H1 (cell line): ENCODE measurements at regions not wholly inside any gene's neighbourhood (a gene's known extent, or its start where the extent isn't known, plus 50 kb on each side); places are given as distances from the start of the nearest gene placed in this dataset.

Experiments used
- CTCF ChIA-PET: fragments of 300-600 bp; sonication (Branson Sonifier 250); formaldehyde crosslinking; loops from one replicate; lab custom pipeline; 2021; ENCODE audit not compliant: partially characterized antibody; lab: Charles Lee
- POLR2A ChIA-PET: fragments of 300-600 bp; sonication (Branson Sonifier 250); formaldehyde crosslinking; loops from one replicate; lab custom pipeline; 2021; ENCODE audit warnings: inconsistent platforms; ENCODE audit not compliant: partially characterized antibody; lab: Charles Lee
- DNase-seq, 2 experiments: peaks; one replicate each; pipeline versions ENCODE4 v3.0.0 to v3.0.0-alpha.2; 2010 to 2022; ENCODE audit warnings: low spot score in 2 of 2, low read depth in 1 of 2, mixed read lengths in 1 of 2
- FAIRE-seq: peaks from 2 replicates; lab custom pipeline; 2011; peaks lifted over from hg19 to GRCh38; lab: Jason Lieb, UNC
- H2AFZ ChIP-seq: 2 replicates; pipeline ENCODE4 v1.8.1; 2012; ENCODE audit warnings: low read length, inconsistent platforms
- H2AK5ac ChIP-seq: 2 replicates; pipeline ENCODE4 v1.6.1; 2013; ENCODE audit warnings: low read depth, low read length
- H2BK120ac ChIP-seq: replicated peaks from 2 replicates; pipeline ENCODE3; 2013; ENCODE audit warnings: low read depth, low read length, inconsistent platforms
- H2BK12ac ChIP-seq: 2 replicates; pipeline ENCODE4 v1.6.1; 2013; ENCODE audit warnings: low read depth, low read length
- H2BK15ac ChIP-seq: 2 replicates; pipeline ENCODE4 v1.6.1; 2013; ENCODE audit warnings: low read length
- H2BK20ac ChIP-seq: 2 replicates; pipeline ENCODE4 v1.6.1; 2013; ENCODE audit warnings: low read length
- H2BK5ac ChIP-seq: 2 replicates; pipeline ENCODE4 v1.6.1; 2013; ENCODE audit warnings: low read depth, low read length
- H3K14ac ChIP-seq: 2 replicates; pipeline ENCODE4 v1.6.1; 2013; ENCODE audit warnings: inconsistent platforms; ENCODE audit not compliant: insufficient read length
- H3K18ac ChIP-seq: 2 replicates; pipeline ENCODE4 v1.6.1; 2013; ENCODE audit warnings: low read length; ENCODE audit errors: extremely low read depth
- H3K23ac ChIP-seq: 2 replicates; pipeline ENCODE4 v1.6.1; 2013; ENCODE audit warnings: inconsistent platforms; ENCODE audit not compliant: insufficient read length
- H3K23me2 ChIP-seq: 2 replicates; pipeline ENCODE4 v1.6.1; 2013; ENCODE audit warnings: low read depth, low read length
- H3K27ac ChIP-seq: 2 replicates; pipeline ENCODE4 v1.6.1; 2011; ENCODE audit warnings: low read depth, low read length, inconsistent platforms
- H3K27me3 ChIP-seq, 4 experiments: replicated peaks in 1 of 4; 1 replicate in 1 of 4; 2 replicates in 3 of 4; pipeline versions ENCODE4 v1.6.1 to v1.8.1; 2011 to 2013; ENCODE audit warnings: low read length in 3 of 4, mild to moderate bottlenecking in 3 of 4, inconsistent platforms in 2 of 4, mixed read lengths in 2 of 4, moderate library complexity in 1 of 4; ENCODE audit not compliant: control insufficient read depth in 3 of 4, insufficient read depth in 3 of 4; ENCODE audit errors: extremely low read depth in 1 of 4
- H3K36me3 ChIP-seq, 4 experiments: 2 replicates each; pipeline versions ENCODE4 v1.6.1 to v1.8.1; 2011 to 2013; ENCODE audit warnings: mild to moderate bottlenecking in 4 of 4, low read length in 3 of 4, moderate library complexity in 2 of 4, control low read depth in 1 of 4, inconsistent platforms in 1 of 4; ENCODE audit not compliant: insufficient read depth in 4 of 4, control insufficient read depth in 2 of 4
- H3K4ac ChIP-seq: replicated peaks from 2 replicates; pipeline ENCODE3; 2013; ENCODE audit warnings: low read length, low read depth, mixed read lengths, inconsistent platforms; ENCODE audit not compliant: insufficient read length
- H3K4me1 ChIP-seq, 4 experiments: replicated peaks in 1 of 4; 1 replicate in 1 of 4; 2 replicates in 3 of 4; pipeline versions ENCODE4 v1.6.1 to v1.8.1; 2011 to 2013; ENCODE audit warnings: low read length in 3 of 4, inconsistent platforms in 2 of 4, mixed read lengths in 1 of 4; ENCODE audit not compliant: insufficient read depth in 4 of 4, control insufficient read depth in 3 of 4
- H3K4me2 ChIP-seq, 2 experiments: 2 replicates each; pipeline versions ENCODE4 v1.6.1 to v1.8.1; 2011 to 2013; ENCODE audit warnings: low read depth in 2 of 2, low read length in 2 of 2, control low read depth in 1 of 2, inconsistent platforms in 1 of 2, mild to moderate bottlenecking in 1 of 2; ENCODE audit not compliant: insufficient read depth in 1 of 2
- H3K4me3 ChIP-seq, 4 experiments: fragments of 200-600, 300-600 bp in 1 of 4; sonication (generic), shearing (Covaris generic), sonication (Bioruptor Twin) in 1 of 4; 2 replicates each; pipeline versions ENCODE4 v1.5.1 to v1.8.1; 2011 to 2016; ENCODE audit warnings: low read length in 4 of 4, low read depth in 3 of 4, control low read depth in 2 of 4, inconsistent platforms in 2 of 4, mild to moderate bottlenecking in 2 of 4, mixed read lengths in 1 of 4, moderate library complexity in 1 of 4; ENCODE audit not compliant: insufficient read depth in 2 of 4; ENCODE audit errors: extremely low read depth in 1 of 4
- H3K56ac ChIP-seq: replicated peaks from 2 replicates; pipeline ENCODE3; 2013; ENCODE audit warnings: low read depth, mild to moderate bottlenecking, mixed read lengths, low read length, inconsistent platforms; ENCODE audit not compliant: insufficient read length
- H3K79me1 ChIP-seq: 2 replicates; pipeline ENCODE4 v1.6.1; 2013; ENCODE audit warnings: low read depth, low read length, control low read depth
- H3K79me2 ChIP-seq, 2 experiments: 2 replicates each; pipeline versions ENCODE4 v1.6.1 to v1.8.1; 2012 to 2013; ENCODE audit warnings: low read length in 2 of 2, mild to moderate bottlenecking in 2 of 2, inconsistent platforms in 1 of 2; ENCODE audit not compliant: insufficient read depth in 2 of 2, control insufficient read depth in 1 of 2
- H3K9ac ChIP-seq, 4 experiments: replicated peaks in 1 of 4; 1 replicate in 1 of 4; 2 replicates in 3 of 4; pipeline versions ENCODE4 v1.6.1 to v1.8.1; 2011 to 2013; ENCODE audit warnings: low read depth in 3 of 4, low read length in 3 of 4, control low read depth in 2 of 4, mild to moderate bottlenecking in 2 of 4, moderate library complexity in 2 of 4, inconsistent platforms in 1 of 4; ENCODE audit errors: extremely low read depth in 1 of 4
- H3K9me3 ChIP-seq, 2 experiments: 2 replicates each; pipeline versions ENCODE4 v1.6.1 to v1.8.1; 2012 to 2013; ENCODE audit warnings: mild to moderate bottlenecking in 2 of 2, moderate library complexity in 2 of 2, control low read depth in 1 of 2, inconsistent platforms in 1 of 2, low read depth in 1 of 2, low read length in 1 of 2, mixed read lengths in 1 of 2; ENCODE audit not compliant: insufficient read depth in 2 of 2
- H4K20me1 ChIP-seq, 2 experiments: replicated peaks in 1 of 2; 2 replicates each; pipeline versions ENCODE3 to v1.8.1; 2011 to 2013; ENCODE audit warnings: inconsistent platforms in 2 of 2, low read length in 2 of 2, mild to moderate bottlenecking in 1 of 2; ENCODE audit not compliant: insufficient read depth in 2 of 2, control insufficient read depth in 1 of 2
- H4K5ac ChIP-seq: 2 replicates; pipeline ENCODE4 v1.6.1; 2013; ENCODE audit warnings: low read length, low read depth, mixed read lengths, inconsistent platforms; ENCODE audit not compliant: insufficient read length
- H4K8ac ChIP-seq: 2 replicates; pipeline ENCODE4 v1.8.0; 2013; ENCODE audit warnings: mild to moderate bottlenecking, moderate library complexity, low read length, inconsistent platforms; ENCODE audit not compliant: insufficient read depth; ENCODE audit errors: extremely low read depth
- H4K91ac ChIP-seq: replicated peaks from 2 replicates; pipeline ENCODE3; 2013; ENCODE audit warnings: low read length, mixed read lengths, inconsistent platforms; ENCODE audit not compliant: insufficient read length
- MAX ChIP-seq: IDR thresholded peaks from 2 replicates; pipeline ENCODE4 v1.6.1; 2012; ENCODE audit warnings: inconsistent platforms
- RAD21 ChIP-seq, 2 experiments: IDR thresholded peaks in 1 of 2; conservative IDR thresholded peaks in 1 of 2; 2 replicates each; pipeline ENCODE4 v1.6.1; 2011; ENCODE audit warnings: low read depth in 2 of 2, low read length in 2 of 2, improper control_type of control experiment in 1 of 2, inconsistent platforms in 1 of 2, mild to moderate bottlenecking in 1 of 2, moderate library complexity in 1 of 2
- WGBS, 2 experiments: shearing (Covaris generic) in 1 of 2; methylation state at CpG; one replicate each; pipeline versions ENCODE4 v1.1.6 to v1.1.7; 2013 to 2015; ENCODE audit warnings: low lambda C conversion rate in 2 of 2, mixed read lengths in 2 of 2, inconsistent platforms in 1 of 2, low coverage in 1 of 2, missing lambda C conversion rate in 1 of 2; ENCODE audit not compliant: insufficient replicate concordance in 2 of 2, insufficient coverage in 1 of 2, insufficient read length in 1 of 2; ENCODE audit errors: extremely low coverage in 1 of 2, missing lambda C conversion rate in 1 of 2; 5-methylcytosine and 5-hydroxymethylcytosine counted together

GRCh38 chr15:60160909-60161308 lies 156.8 kb downstream of the FOXB1 start:
- CTCF ChIA-PET = interaction anchor here (1.3 kb wide), 1 partner anchor 41 kb away, joined by 3 read pairs; no protein-coding TSS in a partner anchor
- Histone ChIP-seq H4K91ac (no peak overlapping the region), H3K4me1 (peaks cover 0 to 3% (median 0%) of the 10 kb centered on the region in 4 experiments; a peak in 4 of 7 replicates), H3K27me3 (no peaks in the 10 kb centered on the region), H3K4me3 (no peak overlapping the region), H2BK120ac (no peak overlapping the region), H3K18ac (no peak overlapping the region), H2BK12ac (no peak overlapping the region), H2BK15ac (no peak overlapping the region), H4K20me1 (no peaks in the 10 kb centered on the region), H4K8ac (no peak overlapping the region), H2BK5ac (no peak overlapping the region), H3K23ac (no peak overlapping the region), H4K5ac (no peak overlapping the region), H3K23me2 (no peaks in the 10 kb centered on the region), H2AFZ (0 out of 2 replicates have a peak overlapping the region, but pooled peaks have one; percentile 26), H3K14ac (no peak overlapping the region), H3K79me1 (no peaks in the 10 kb centered on the region), H3K56ac (no peak overlapping the region), H3K9ac (no peak overlapping the region), H2AK5ac (no peak overlapping the region), H3K79me2 (no peaks in the 10 kb centered on the region), H3K9me3 (no peaks in the 10 kb centered on the region), H3K36me3 (no peaks in the 10 kb centered on the region), H3K4ac (no peak overlapping the region), H2BK20ac (no peak overlapping the region), H3K4me2 (no peak overlapping the region), H3K27ac (no peak overlapping the region)
- no peak for TF ChIP-seq RAD21 (IDR thresholded peaks at IDR 0.05 in 1 of 2, conservative IDR thresholded peaks at IDR 0.05 in 1 of 2; ENCODE audit: low read depth in 2 of 2, low read length in 2 of 2)
- peak; percentile 27; the same call in 1 of the 2 replicates for TF ChIP-seq MAX
- POLR2A ChIA-PET = no interaction called here
- DNase-seq (no peak), FAIRE-seq (peak; percentile 62)
- WGBS, 2 experiments = 74% methylated on average over 5 of the region's 5 CpGs; no CpG with 5 or more reads in 1 of the 2 experiments
